Endometrium (tissue), 2 donors: ENCODE measurements at regions not wholly inside any gene's neighbourhood (a gene's known extent, or its start where the extent isn't known, plus 50 kb on each side); places are given as distances from the start of the nearest gene placed in this dataset.
A peak's percentile ranks its signal among the peaks of the same experiment; 100 is the strongest.
"Not testable (repeated sequence)": the region's sequence is repeated elsewhere in the genome, so short reads cannot be mapped to it uniquely, and the experiment has no call there.

Source experiments
- FAIRE-seq: peaks from 2 replicates; lab custom pipeline; 2012; peaks lifted over from hg19 to GRCh38; lab: Jason Lieb, UNC
- donor health status: control.
- donor health status: control.

- no peak for FAIRE-seq
These were observed 66.5 kb downstream of the DMP1 start for GRCh38 chr4:87716371-87717265.

DNA sequence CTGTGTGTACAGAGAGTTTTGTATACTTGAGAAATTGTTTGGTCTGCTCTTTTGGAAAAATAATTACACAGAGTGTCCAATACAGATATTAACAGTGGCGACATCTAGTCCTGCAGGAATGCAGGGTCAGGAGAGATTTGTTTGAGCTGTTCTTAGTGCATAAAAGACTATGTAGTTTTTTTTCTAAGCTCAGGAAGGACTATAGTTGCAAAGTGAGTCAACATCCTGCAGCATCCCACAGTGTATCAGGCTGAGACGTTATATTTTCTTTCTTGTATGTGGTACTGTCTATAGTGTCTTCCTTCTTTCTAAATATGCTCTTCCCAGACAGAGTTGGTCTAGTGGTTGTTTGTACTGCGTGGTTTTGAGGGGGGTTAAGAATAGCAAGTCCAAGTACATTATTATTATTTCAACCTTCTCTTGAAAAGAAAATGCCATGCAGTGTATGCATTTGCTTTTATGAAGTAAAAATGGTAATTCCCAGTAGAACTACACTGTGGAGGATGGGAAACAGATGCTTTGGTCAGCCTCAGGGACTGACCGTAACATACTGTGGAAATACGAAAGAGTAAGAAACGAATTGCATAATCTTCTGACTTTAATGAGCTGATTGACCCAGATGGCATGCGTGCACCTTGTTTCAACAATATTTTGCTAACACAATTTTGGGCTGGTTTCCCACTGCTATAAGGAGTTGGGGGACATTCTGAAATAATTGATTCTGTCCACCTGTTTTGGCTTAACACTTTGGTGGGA lies 67.4 kb downstream of the DMP1 start:
- no peak for FAIRE-seq

DNA sequence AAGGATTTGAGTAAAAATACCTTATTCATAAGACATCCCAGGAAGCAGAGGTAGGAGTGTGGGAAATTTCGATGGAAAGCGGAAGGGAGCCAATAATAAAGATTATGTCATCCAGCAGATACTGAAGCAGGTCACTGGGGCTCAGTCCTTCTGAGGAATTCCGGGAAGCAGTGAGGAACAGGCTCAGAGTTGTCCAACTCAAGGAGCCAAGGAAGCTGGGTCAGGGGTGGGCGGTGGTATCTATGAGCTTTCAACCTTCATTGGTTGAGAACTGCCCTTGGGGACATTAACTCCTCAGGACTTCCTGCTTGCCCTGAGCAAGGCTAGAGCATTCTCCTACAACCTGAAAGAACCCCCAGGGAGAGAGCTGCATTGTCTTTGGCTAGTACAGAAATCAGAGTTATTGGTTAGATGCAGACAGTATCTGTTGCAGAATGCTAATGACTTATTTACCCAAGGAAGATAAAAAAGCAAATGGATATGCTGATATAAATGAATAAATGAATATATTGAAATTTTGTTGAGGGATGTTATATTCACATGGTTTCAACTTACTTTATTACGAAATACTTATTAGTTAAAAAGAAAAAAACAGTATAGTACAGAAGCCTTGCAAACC lies 68.2 kb downstream of the DMP1 start:
- no peak for FAIRE-seq

- no peak for FAIRE-seq
These were observed 70.1 kb downstream of the DMP1 start for GRCh38 chr4:87720094-87720691.

- FAIRE-seq, result not testable (repeated sequence)
These were observed 74.1 kb upstream of the IBSP start for GRCh38 chr4:87725287-87725686.

DNA sequence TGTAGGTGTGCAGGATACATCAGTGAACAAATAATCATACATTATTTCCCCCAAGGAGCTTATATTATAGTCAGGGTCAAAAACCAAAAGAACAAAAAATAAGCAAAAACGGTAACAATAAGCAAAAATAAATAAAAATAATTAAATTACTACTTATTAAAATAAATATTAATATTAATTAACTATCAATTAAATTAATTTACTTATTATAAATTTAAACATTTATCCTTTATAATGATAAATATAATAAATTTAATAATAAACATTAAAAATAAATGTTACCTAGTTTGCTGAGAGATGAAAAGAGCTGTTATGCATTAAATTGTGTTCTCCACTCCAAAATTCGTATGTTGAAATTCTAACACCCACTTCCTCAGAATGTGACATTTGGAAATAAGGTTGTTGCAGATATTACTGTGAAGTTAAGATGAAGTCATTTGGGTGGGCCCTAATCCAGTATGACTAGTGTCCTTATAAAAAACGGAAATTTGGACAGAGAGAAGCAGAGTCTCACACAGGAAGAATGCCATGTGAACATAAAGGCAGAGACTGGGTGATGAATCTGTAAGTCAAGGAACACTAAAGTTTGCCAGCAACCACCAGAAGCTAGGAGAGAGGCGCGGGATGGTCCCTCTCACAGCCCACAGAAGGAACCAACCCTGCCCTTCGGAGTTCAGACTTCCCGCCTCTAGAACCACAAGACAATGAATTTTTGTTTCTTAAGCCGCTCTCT lies 67.2 kb upstream of the IBSP start:
- peak; percentile 84 for FAIRE-seq

- no peak for FAIRE-seq
These were observed 65.3 kb upstream of the IBSP start for GRCh38 chr4:87734084-87734483.

- no peak for FAIRE-seq
These were observed 64.4 kb upstream of the IBSP start for GRCh38 chr4:87734936-87735335.

GRCh38 chr4:87738483-87738882 lies 60.9 kb upstream of the IBSP start:
- FAIRE-seq, result no peak

- no peak for FAIRE-seq
These were observed 59.9 kb upstream of the IBSP start for GRCh38 chr4:87739494-87739893.

- no peak for FAIRE-seq
These were observed 54.1 kb upstream of the IBSP start for GRCh38 chr4:87745064-87745807.

DNA sequence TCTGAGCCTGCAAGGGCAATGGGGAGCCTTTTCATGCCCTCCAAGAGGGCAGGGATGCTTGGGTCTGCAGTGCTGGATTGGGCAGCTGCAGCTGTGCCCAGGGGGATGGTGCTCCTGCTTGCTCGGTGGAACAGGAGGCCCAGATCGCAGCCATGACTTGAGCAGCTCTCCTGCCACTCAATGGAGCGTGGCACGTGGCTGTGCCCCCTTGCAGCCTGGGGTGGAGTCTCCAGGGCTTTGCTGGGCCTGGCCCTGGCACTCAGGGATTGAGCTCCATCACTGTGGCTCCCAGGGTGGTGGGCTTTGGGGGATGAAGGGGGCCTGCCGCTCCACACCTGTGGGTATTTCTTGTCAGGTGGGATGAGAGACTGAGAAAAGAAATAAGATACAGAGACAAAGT lies 53.4 kb upstream of the IBSP start:
- no peak for FAIRE-seq
